ENCODE measurements at regions not wholly inside any gene's neighbourhood (a gene's known extent, or its start where the extent isn't known, plus 50 kb on each side); places are given as distances from the start of the nearest gene placed in this dataset.

DNA sequence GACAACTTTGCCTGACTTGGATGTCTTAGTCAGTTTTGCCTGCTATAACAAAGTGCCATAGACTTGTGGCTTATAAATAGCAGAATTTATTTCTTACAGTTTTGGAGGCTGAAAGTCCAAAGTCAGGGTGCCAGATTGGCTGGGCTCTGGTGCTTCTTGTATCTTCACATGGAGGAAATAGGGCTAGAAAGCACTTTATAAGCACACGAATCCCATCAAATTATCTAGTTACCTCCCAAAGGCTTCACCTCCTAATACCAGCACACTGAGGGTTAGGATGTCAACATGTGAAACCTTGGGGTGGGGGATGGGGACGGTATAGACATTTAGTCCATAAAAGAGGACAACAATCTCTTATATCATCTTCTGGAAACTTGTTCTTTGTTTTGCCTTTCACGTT, 116.8 kb downstream of the SQOR start:
- Histone ChIP-seq H4K20me1 (ENCODE audit: low read length) (no peaks in the 10 kb centered on the region), H2AFZ (ENCODE audit: low read length) (no peak overlapping the region), H3K36me3 (ENCODE audit: low read depth, low read length) (no peaks in the 10 kb centered on the region), H3K27me3 (ENCODE audit: low read length) (no peaks in the 10 kb centered on the region; the same call in 1 of the 2 replicates), H3K9me3 (ENCODE audit: low read length) (no peaks in the 10 kb centered on the region), H3K4me1 (ENCODE audit: insufficient read depth, low read length) (no peaks in the 10 kb centered on the region), H3K4me2 (ENCODE audit: low read length) (no peak overlapping the region), H3K9ac (ENCODE audit: low read length) (no peak overlapping the region), H3K27ac (ENCODE audit: low read length) (no peak overlapping the region), H3K9me2 (replicated peaks; ENCODE audit: low read length) (no peaks in the 10 kb centered on the region), H3K4me3 (ENCODE audit: low read length) (no peak overlapping the region), H3F3A (ENCODE audit: low read length, unreplicated experiment) (no peaks in the 10 kb centered on the region), H3K79me2 (ENCODE audit: low read length) (no peaks in the 10 kb centered on the region)
- no peak for TF ChIP-seq EZH2 (IDR thresholded peaks at IDR 0.05; ENCODE audit: low read length, unreplicated experiment)
- no peak for TF ChIP-seq EZH2phosphoT487 (IDR thresholded peaks at IDR 0.05; ENCODE audit: borderline replicate concordance, low read length)
- TF ChIP-seq, protein P1, sequence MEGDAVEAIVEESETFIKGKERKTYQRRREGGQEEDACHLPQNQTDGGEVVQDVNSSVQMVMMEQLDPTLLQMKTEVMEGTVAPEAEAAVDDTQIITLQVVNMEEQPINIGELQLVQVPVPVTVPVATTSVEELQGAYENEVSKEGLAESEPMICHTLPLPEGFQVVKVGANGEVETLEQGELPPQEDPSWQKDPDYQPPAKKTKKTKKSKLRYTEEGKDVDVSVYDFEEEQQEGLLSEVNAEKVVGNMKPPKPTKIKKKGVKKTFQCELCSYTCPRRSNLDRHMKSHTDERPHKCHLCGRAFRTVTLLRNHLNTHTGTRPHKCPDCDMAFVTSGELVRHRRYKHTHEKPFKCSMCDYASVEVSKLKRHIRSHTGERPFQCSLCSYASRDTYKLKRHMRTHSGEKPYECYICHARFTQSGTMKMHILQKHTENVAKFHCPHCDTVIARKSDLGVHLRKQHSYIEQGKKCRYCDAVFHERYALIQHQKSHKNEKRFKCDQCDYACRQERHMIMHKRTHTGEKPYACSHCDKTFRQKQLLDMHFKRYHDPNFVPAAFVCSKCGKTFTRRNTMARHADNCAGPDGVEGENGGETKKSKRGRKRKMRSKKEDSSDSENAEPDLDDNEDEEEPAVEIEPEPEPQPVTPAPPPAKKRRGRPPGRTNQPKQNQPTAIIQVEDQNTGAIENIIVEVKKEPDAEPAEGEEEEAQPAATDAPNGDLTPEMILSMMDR (conservative IDR thresholded peaks at IDR 0.05; ENCODE audit: low read depth, low read length): no peak
- ATAC-seq (no peak), DNase-seq (no peak)
- ChIA-PET CTCF (no interaction called here), POLR2A (ENCODE audit: unreplicated experiment) (no interaction called here)
- intact Hi-C loops (cut with micrococcal nuclease): no loop called here
- no TSS peak for BruUV-seq (replicated peaks)

DNA sequence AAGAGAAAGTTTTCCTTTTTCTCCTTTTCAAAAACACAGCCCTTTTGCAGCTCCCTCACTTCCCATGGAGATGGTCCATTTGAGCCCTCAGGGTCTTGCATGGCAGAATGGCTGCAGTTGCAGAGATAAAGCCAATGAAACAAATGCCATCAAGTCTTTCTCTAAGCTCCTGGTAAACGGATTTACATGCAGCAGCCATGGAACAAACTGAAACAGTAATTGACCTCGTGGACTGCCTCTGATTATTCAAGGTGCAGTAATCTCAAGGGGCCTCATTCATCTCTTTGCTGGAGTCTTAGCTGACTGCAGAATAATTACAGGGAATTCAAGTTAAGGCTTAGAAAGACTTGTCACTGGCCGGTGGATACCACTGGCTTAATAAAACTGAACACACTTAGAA, 125.1 kb downstream of the SQOR start:
- intact Hi-C loops (cut with micrococcal nuclease): no loop called here
- no peak overlapping the region for H2AFZ ChIP-seq (ENCODE audit: low read length)
- no peak overlapping the region for H3K27ac ChIP-seq (ENCODE audit: low read length)
- DNase-seq: no peak
- H3K4me1 ChIP-seq (ENCODE audit: insufficient read depth, low read length): no peaks in the 10 kb centered on the region
- TF ChIP-seq, protein P1 (conservative IDR thresholded peaks at IDR 0.05; ENCODE audit: low read depth, low read length): no peak
- TF ChIP-seq EZH2 (IDR thresholded peaks at IDR 0.05; ENCODE audit: low read length, unreplicated experiment): no peak
- H3K9me3 ChIP-seq (ENCODE audit: low read length): no peaks in the 10 kb centered on the region
- no peaks in the 10 kb centered on the region for H3F3A ChIP-seq (ENCODE audit: low read length, unreplicated experiment)
- no peaks in the 10 kb centered on the region for H3K9me2 ChIP-seq (replicated peaks; ENCODE audit: low read length)
- no TSS peak for BruUV-seq (replicated peaks)
- no peak overlapping the region for H3K4me3 ChIP-seq (ENCODE audit: low read length)
- no peak for ATAC-seq
- no peak overlapping the region for H3K9ac ChIP-seq (ENCODE audit: low read length)
- CTCF ChIA-PET: no interaction called here
- no peaks in the 10 kb centered on the region for H4K20me1 ChIP-seq (ENCODE audit: low read length)
- H3K27me3 ChIP-seq (ENCODE audit: low read length): no peaks in the 10 kb centered on the region
- H3K4me2 ChIP-seq (ENCODE audit: low read length): no peak overlapping the region
- no peaks in the 10 kb centered on the region for H3K79me2 ChIP-seq (ENCODE audit: low read length)
- POLR2A ChIA-PET (ENCODE audit: unreplicated experiment): no interaction called here
- H3K36me3 ChIP-seq (ENCODE audit: low read depth, low read length): no peaks in the 10 kb centered on the region

DNA sequence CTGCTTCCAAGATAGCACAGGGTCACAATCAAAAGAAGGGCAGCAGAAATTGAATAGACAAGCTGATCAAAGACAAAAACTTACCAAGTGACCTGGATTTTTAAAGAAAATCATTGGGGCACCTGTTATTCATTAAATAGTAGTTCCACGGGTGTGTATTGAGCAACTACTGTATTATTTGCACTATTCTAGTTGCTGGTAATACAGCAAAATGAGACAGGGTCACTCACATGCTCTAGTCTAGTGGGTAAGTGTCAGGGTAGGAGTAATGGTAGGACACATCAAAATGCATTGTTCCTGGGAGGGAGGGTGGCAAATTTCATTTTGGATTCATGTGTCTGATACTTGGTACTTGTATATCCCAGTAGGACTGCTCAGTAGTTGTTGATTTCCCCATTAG, 127.9 kb downstream of the SQOR start:
- TF ChIP-seq EZH2phosphoT487 (IDR thresholded peaks at IDR 0.05; ENCODE audit: borderline replicate concordance, low read length) (no peak), EZH2 (IDR thresholded peaks at IDR 0.05; ENCODE audit: low read length, unreplicated experiment) (no peak)
- TF ChIP-seq, protein P1 (conservative IDR thresholded peaks at IDR 0.05; ENCODE audit: low read depth, low read length): no peak

More for the DNA sequence above, 127.9 kb downstream of the SQOR start:
- Histone ChIP-seq H3K9ac (ENCODE audit: low read length) (no peak overlapping the region), H3K9me3 (ENCODE audit: low read length) (no peaks in the 10 kb centered on the region), H3K9me2 (replicated peaks; ENCODE audit: low read length) (no peaks in the 10 kb centered on the region), H3K36me3 (ENCODE audit: low read depth, low read length) (no peaks in the 10 kb centered on the region), H4K20me1 (ENCODE audit: low read length) (no peaks in the 10 kb centered on the region), H3K27ac (ENCODE audit: low read length) (no peak overlapping the region), H3K4me1 (ENCODE audit: insufficient read depth, low read length) (no peaks in the 10 kb centered on the region), H3K4me3 (ENCODE audit: low read length) (no peak overlapping the region), H3K27me3 (ENCODE audit: low read length) (no peaks in the 10 kb centered on the region), H3F3A (ENCODE audit: low read length, unreplicated experiment) (no peaks in the 10 kb centered on the region), H2AFZ (ENCODE audit: low read length) (no peak overlapping the region), H3K79me2 (ENCODE audit: low read length) (no peaks in the 10 kb centered on the region), H3K4me2 (ENCODE audit: low read length) (no peak overlapping the region)
- POLR2A ChIA-PET (ENCODE audit: unreplicated experiment): no interaction called here
- DNase-seq: no peak
- ATAC-seq: no peak
- CTCF ChIA-PET: no interaction called here
- intact Hi-C loops (cut with micrococcal nuclease): no loop called here
- no TSS peak for BruUV-seq (replicated peaks)

Measured in PC-3 (cell line).